Endodermal cell (in vitro differentiated cells): ENCODE measurements at regions not wholly inside any gene's neighbourhood (a gene's known extent, or its start where the extent isn't known, plus 50 kb on each side); places are given as distances from the start of the nearest gene placed in this dataset.

ENCODE experiments used
- DNase-seq: peaks from one replicate; pipeline ENCODE4 v3.0.0-alpha.2; 2017
- H3K27ac ChIP-seq: 2 replicates; pipeline ENCODE4 v1.5.1; 2013; ENCODE audit warnings: mild to moderate bottlenecking, low read depth, low read length, moderate library complexity
- H3K27me3 ChIP-seq: 2 replicates; pipeline ENCODE4 v1.6.1; 2013; ENCODE audit warnings: mild to moderate bottlenecking, low read length, moderate library complexity; ENCODE audit not compliant: insufficient read depth, control insufficient read depth, poor library complexity, severe bottlenecking
- H3K36me3 ChIP-seq: 2 replicates; pipeline ENCODE4 v1.7.0; 2013; ENCODE audit warnings: mild to moderate bottlenecking, low read length, moderate library complexity; ENCODE audit not compliant: control insufficient read depth, insufficient read depth
- H3K4me1 ChIP-seq: one replicate; pipeline ENCODE4 v1.7.0; 2013; ENCODE audit warnings: low read length; ENCODE audit not compliant: control insufficient read depth, insufficient read depth
- H3K4me3 ChIP-seq: 2 replicates; pipeline ENCODE4 v1.5.1; 2013; ENCODE audit warnings: mild to moderate bottlenecking, low read length, moderate library complexity
- H3K9ac ChIP-seq: 2 replicates; pipeline ENCODE4 v1.6.1; 2013; ENCODE audit warnings: mild to moderate bottlenecking, low read length, moderate library complexity; ENCODE audit not compliant: poor library complexity, severe bottlenecking; ENCODE audit errors: extremely low read depth
- H3K9me3 ChIP-seq: 2 replicates; pipeline ENCODE4 v1.6.1; 2013; ENCODE audit warnings: mild to moderate bottlenecking, low read length, moderate library complexity; ENCODE audit not compliant: control insufficient read depth
- H3K27ac Mint-ChIP-seq: 2 replicates; pipeline ENCODE4 v1.8.0; 2020; ENCODE audit warnings: mixed read lengths
- H3K27me3 Mint-ChIP-seq: 2 replicates; pipeline ENCODE4 v1.8.0; 2021; ENCODE audit warnings: mild to moderate bottlenecking, mixed read lengths; ENCODE audit not compliant: insufficient read depth
- H3K36me3 Mint-ChIP-seq: 2 replicates; pipeline ENCODE4 v1.8.0; 2020; ENCODE audit warnings: low read depth, mixed read lengths
- H3K4me1 Mint-ChIP-seq: 2 replicates; pipeline ENCODE4 v1.8.0; 2020; ENCODE audit warnings: mixed read lengths
- H3K4me3 Mint-ChIP-seq: 2 replicates; pipeline ENCODE4 v1.8.0; 2020; ENCODE audit warnings: mild to moderate bottlenecking, moderate library complexity, mixed read lengths
- H3K9me3 Mint-ChIP-seq: 2 replicates; pipeline ENCODE4 v1.8.0; 2020; ENCODE audit warnings: mild to moderate bottlenecking, mixed read lengths
- CTCF ChIP-seq: fragments of 200-600 bp; sonication (generic); conservative IDR thresholded peaks from 2 replicates; pipeline ENCODE4 v1.5.0; 2021; ENCODE audit warnings: antibody characterized with exemption, mild to moderate bottlenecking
- WGBS, 2 experiments: methylation state at CpG; one replicate each; pipeline versions ENCODE4 v1.1.5 to v1.1.7; 2013; ENCODE audit warnings: missing lambda C conversion rate in 2 of 2, mixed read lengths in 1 of 2; ENCODE audit not compliant: insufficient coverage in 1 of 2, insufficient read length in 1 of 2; 5-methylcytosine and 5-hydroxymethylcytosine counted together

- no peak for DNase-seq
- Histone ChIP-seq H3K9ac (no peak overlapping the region), H3K27ac (no peak overlapping the region), H3K4me3 (no peak overlapping the region), H3K4me1 (no peaks in the 10 kb centered on the region), H3K36me3 (no peaks in the 10 kb centered on the region), H3K27me3 (no peaks in the 10 kb centered on the region), H3K9me3 (no peaks in the 10 kb centered on the region)
- no peaks in the 10 kb centered on the region for H3K36me3 Mint-ChIP-seq
- no peak overlapping the region for H3K27ac Mint-ChIP-seq
- H3K4me1 Mint-ChIP-seq = no peaks in the 10 kb centered on the region
- H3K9me3 Mint-ChIP-seq = peaks cover 26% of the 10 kb centered on the region
- H3K4me3 Mint-ChIP-seq = no peak overlapping the region
- no peak for TF ChIP-seq CTCF
- H3K27me3 Mint-ChIP-seq = no peaks in the 10 kb centered on the region
- WGBS, 2 experiments = 81% methylated on average over 2 of the region's 2 CpGs; no CpG with 5 or more reads in 1 of the 2 experiments
Observed at GRCh38 chrX:122422547-122422946, 761.5 kb upstream of the GRIA3 start.

GRCh38 chrX:122434942-122435341 lies 749.1 kb upstream of the GRIA3 start:
- Mint-ChIP-seq H3K4me1 (no peaks in the 10 kb centered on the region), H3K9me3 (peaks cover 60% of the 10 kb centered on the region), H3K27me3 (no peaks in the 10 kb centered on the region), H3K27ac (no peak overlapping the region), H3K4me3 (no peak overlapping the region), H3K36me3 (no peaks in the 10 kb centered on the region)
- Histone ChIP-seq H3K4me3 (no peak overlapping the region), H3K27ac (no peak overlapping the region), H3K9me3 (no peaks in the 10 kb centered on the region), H3K4me1 (no peaks in the 10 kb centered on the region), H3K9ac (no peak overlapping the region), H3K27me3 (no peaks in the 10 kb centered on the region), H3K36me3 (no peaks in the 10 kb centered on the region)
- DNase-seq = no peak
- WGBS, 2 experiments = no CpG with 5 or more reads among the region's 2 CpGs
- TF ChIP-seq CTCF = no peak

- no peak for TF ChIP-seq CTCF
Observed at GRCh38 chrX:122439831-122440230, 744.2 kb upstream of the GRIA3 start.

More at GRCh38 chrX:122439831-122440230, 744.2 kb upstream of the GRIA3 start:
- Histone ChIP-seq H3K4me3 (no peak overlapping the region), H3K27ac (no peak overlapping the region), H3K9ac (no peak overlapping the region), H3K27me3 (no peaks in the 10 kb centered on the region), H3K9me3 (no peaks in the 10 kb centered on the region), H3K36me3 (no peaks in the 10 kb centered on the region), H3K4me1 (no peaks in the 10 kb centered on the region)
- Mint-ChIP-seq H3K36me3 (no peaks in the 10 kb centered on the region), H3K4me3 (no peak overlapping the region), H3K4me1 (no peaks in the 10 kb centered on the region), H3K27ac (no peak overlapping the region), H3K27me3 (no peaks in the 10 kb centered on the region), H3K9me3 (peaks cover 63% of the 10 kb centered on the region)
- no peak for DNase-seq
